ENCODE measurements at regions not wholly inside any gene's neighbourhood (a gene's known extent, or its start where the extent isn't known, plus 50 kb on each side); places are given as distances from the start of the nearest gene placed in this dataset.

GRCh38 chr4:152161676-152162330 lies 374.1 kb downstream of the FBXW7 start:
- no peak for DNase-seq (ENCODE audit: low read depth in 1 of 2, low spot score in 1 of 2)

DNA sequence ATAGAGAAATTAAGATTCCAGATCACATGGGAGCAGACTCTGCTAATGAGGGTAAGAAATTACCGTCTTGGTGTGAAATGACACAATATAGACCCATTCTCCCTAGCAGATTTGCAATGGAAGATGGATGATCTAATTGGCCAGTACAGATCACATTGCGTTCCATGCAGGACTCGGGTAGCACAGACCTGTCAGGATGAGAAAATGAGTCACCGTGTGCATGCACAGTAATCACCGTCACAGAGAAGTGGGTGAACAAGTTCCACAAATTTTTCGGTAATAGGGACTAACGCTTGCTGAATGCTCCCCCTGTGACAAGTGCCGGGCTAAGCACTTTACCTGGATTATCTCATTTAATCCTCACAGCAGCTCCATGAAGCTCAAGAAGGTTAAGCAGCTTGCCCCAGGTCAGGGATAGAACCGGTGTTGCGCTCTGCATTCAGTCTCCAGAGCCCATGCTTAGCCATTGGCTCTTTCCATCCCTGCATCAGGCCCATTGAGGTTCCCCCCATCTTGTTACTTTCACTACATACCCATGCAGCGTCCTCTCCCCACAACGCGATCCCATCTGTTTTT lies 375.6 kb downstream of the FBXW7 start:
- no peak for DNase-seq (ENCODE audit: low read depth in 1 of 2, low spot score in 1 of 2)

GRCh38 chr4:152159773-152160172 lies 376.1 kb downstream of the FBXW7 start:
- DNase-seq (ENCODE audit: low read depth in 1 of 2, low spot score in 1 of 2): no peak

DNA sequence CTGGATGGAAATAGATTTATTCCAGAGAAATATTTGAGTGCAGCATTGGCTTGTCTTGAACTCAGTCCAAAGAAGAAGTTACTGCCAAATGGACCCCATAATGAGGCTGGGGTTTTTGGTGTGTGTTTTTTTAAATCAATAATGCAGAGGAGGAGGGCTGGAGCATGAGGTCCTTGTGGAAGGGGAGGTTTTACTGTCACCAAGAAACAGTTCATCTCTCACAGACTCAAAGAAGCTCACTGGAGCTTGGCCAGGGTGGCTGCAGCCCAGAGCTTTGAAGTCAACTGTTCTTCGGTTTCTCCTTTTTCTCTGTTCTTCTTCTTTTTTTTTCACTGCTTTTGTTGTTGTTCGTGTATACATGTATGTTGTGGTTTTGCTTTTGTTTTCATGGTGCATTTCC lies 377.7 kb downstream of the FBXW7 start:
- no peak for DNase-seq (ENCODE audit: low read depth in 1 of 2, low spot score in 1 of 2)

- no peak for DNase-seq (ENCODE audit: low read depth in 1 of 2, low spot score in 1 of 2)
Observed at GRCh38 chr4:152157629-152158028, 378.3 kb downstream of the FBXW7 start.

DNA sequence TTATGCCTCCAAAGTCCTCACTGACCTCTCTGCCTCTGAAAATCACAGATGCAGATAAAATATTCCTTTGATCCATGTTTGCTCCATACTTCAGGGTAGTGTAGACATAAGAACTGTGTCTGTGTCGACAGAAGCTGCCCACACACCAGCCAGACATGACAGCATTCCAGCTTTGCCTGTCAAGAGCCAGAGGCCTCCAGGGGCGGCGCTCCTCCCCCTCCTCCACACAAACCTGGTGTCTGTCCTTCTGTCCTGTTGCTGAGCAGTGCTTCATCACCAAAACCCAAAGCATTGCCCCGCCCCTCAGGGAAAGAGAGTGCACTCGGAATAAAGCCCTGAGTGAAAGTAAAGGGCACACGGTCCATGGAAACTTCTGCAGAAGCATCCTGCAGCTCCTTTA lies 379.4 kb downstream of the FBXW7 start:
- no peak for DNase-seq (ENCODE audit: low read depth in 1 of 2, low spot score in 1 of 2)

DNA sequence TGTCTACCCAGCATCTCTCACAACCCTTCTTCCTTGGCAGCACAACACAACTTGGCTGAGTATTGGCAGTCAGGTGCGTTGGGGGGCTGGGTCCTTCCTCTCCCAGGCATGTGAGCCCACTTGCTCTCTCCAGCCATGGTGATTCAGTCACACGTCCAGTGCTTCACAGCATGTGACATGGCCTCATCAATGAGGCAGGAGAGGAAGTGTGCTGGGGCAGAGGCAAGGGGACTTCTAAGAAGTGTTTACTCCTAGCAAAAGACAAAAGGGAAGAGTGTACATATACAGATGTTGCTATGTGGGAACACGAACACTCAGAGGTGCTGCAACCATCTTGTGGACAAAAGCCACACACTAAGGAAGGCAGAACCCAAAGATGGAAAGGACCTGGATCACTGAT lies 380.8 kb downstream of the FBXW7 start:
- DNase-seq (ENCODE audit: low read depth in 1 of 2, low spot score in 1 of 2): no peak

GRCh38 chr4:152154433-152154832 lies 381.5 kb downstream of the FBXW7 start:
- DNase-seq (ENCODE audit: low read depth in 1 of 2, low spot score in 1 of 2): no peak

GRCh38 chr4:152153476-152154270 lies 382.2 kb downstream of the FBXW7 start:
- DNase-seq (ENCODE audit: low read depth in 1 of 2, low spot score in 1 of 2): no peak

GRCh38 chr4:152150214-152150613 lies 385.7 kb downstream of the FBXW7 start:
- DNase-seq (ENCODE audit: low read depth in 1 of 2, low spot score in 1 of 2): no peak

DNA sequence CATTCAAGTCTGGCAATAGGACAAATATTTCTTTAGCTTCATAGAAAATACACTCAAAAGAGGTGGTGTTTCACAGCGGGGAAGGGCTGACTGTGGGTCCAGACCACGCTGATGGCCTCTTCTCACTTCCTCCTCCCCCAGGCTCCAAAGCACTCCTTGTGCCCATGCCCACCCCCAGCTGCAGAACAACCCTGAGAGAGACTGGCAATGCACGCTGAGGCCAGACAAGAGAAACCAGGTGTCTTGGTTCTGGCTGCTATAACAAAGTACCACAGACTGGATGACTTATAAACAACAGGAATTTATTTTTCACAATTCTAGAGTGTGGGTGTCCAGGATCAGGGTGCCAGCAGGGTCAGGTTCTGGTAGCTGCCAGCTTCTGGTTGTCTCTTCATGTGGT lies 386.1 kb downstream of the FBXW7 start:
- no peak for DNase-seq (ENCODE audit: low read depth in 1 of 2, low spot score in 1 of 2)

DNA sequence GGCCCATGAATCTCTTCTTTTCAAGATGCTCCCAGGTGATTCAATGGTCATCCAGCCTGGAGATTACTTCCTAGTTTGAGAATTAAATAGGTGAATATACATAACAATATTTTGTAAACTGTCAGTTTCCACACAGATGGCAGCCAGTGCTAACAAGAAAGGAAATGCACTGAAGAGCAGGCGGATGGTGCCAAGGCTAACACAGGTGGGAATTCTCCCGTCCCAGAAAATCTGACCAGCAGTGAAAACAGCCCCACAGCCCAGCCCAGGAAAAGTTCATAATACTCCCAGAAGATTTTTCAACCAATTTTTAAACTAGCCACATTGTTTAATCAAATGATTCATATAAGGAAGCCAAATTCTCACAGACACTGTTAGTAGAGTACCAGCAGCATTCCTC lies 387.2 kb upstream of the GATB start:
- no peak for DNase-seq (ENCODE audit: low read depth in 1 of 2, low spot score in 1 of 2)

GRCh38 chr4:152146244-152146643 lies 385.4 kb upstream of the GATB start:
- no peak for DNase-seq (ENCODE audit: low read depth in 1 of 2, low spot score in 1 of 2)

GRCh38 chr4:152143806-152144205 lies 383.0 kb upstream of the GATB start:
- no peak for DNase-seq (ENCODE audit: low read depth in 1 of 2, low spot score in 1 of 2)

- no peak for DNase-seq (ENCODE audit: low read depth in 1 of 2, low spot score in 1 of 2)
Observed at GRCh38 chr4:152138451-152138850, 377.6 kb upstream of the GATB start.

DNA sequence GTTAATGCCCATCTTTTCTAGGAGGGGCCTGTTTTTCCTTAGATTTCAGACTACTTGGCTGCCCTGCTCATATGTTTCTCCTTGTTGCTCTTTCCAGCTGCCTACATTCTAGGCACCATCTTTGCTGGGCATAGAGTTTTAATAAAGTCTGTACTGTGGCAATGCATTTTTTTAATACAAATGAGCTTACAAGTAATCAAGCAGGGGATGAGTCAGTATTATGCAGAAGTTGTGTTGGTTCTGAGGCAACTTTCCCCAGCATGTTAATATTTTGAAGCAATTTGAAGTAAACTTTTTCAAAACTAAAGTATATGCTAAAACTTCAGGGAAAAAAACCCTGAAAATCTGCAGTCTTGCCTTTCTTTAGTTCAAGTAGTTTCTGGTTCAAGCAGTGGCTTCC lies 372.0 kb upstream of the GATB start:
- DNase-seq (ENCODE audit: low read depth in 1 of 2, low spot score in 1 of 2): no peak

DNA sequence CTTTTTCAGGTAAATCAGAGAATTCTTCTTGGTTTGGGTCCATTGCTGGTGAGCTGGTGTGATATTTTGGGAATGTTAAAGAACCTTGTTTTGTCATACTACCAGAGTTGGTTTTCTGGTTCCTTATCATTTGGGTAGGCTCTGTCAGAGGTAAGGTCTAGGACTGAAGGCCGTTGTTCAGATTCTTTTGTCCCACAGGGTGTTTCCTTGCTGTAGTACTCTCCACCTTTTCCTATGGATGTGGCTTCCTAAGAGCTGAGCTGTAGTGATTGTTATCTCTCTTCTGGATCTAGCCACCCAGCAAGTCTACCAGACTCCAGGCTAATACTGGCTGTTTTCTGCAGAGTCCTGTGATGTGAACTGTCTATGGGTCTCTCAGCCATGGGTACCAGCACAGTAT lies 367.5 kb upstream of the GATB start:
- DNase-seq (ENCODE audit: low read depth in 1 of 2, low spot score in 1 of 2): no peak

DNA sequence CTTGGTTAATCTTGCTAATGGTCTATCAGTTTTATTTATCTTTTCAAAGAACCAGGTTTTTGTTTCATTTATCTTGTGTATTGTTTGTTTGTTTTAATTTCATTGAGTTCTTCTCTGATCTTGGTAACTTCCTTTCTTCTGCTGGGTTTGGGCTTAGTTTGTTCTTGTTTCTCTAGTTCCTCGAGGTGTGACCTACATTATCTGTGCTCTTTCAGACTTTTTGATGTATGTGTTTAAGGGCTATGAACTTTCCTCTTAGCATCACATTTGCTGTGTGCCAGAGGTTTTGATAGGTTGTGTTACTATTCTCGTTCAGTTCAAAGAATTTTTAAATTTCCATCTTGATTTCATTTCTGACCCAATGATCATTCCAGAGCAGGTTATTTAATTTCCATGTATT lies 365.4 kb upstream of the GATB start:
- no peak for DNase-seq (ENCODE audit: low read depth in 1 of 2, low spot score in 1 of 2)

GRCh38 chr4:152118819-152119553 lies 358.2 kb upstream of the GATB start:
- no peak for DNase-seq (ENCODE audit: low read depth in 1 of 2, low spot score in 1 of 2)

DNA sequence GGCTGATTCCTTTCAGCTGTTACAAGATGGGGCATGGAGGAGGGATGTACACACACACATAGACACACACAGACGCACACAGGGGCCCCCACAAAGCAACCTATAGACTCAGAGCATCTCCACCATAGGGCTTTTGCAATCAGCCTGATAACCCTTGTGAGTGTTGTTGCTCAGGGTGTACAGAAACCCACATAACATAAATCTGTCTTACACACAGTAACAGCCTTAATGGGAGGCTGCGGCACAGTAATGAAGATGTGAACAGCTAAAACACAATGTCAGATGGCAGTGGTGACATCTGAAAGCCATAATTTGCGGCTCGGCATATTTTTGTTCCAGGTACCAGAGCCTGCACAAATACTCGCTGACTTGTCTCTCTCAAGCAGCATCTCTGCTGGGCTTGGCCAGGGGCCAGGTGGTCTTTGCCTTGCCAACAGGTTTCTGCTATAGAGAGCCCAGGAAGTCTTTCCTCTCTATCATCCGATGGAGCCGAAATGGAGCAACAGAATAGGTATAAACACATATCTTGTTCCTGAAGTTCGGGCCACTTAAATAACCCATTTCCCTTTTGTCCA lies 357.2 kb upstream of the GATB start:
- DNase-seq (ENCODE audit: low read depth in 1 of 2, low spot score in 1 of 2): no peak

DNA sequence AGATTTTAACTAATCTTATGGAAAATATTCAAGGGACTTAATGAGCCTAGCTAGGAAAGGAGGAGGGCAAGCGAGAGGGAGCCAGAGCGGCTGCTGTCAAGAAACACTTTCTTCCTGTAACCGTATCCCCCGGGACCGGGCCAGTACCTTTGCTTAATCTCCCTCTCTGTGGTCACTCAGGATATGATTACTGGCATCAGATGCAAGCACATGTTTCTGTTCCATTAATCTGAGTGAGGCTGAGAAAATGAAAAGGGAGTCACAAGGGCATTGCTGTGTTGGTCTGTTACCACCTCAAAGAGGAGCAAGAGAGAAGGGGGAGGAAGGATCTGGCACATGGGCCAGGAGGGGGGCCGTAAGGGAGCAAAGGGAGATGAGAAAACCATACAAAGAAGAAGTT lies 356.7 kb upstream of the GATB start:
- DNase-seq (ENCODE audit: low read depth in 1 of 2, low spot score in 1 of 2): no peak

DNA sequence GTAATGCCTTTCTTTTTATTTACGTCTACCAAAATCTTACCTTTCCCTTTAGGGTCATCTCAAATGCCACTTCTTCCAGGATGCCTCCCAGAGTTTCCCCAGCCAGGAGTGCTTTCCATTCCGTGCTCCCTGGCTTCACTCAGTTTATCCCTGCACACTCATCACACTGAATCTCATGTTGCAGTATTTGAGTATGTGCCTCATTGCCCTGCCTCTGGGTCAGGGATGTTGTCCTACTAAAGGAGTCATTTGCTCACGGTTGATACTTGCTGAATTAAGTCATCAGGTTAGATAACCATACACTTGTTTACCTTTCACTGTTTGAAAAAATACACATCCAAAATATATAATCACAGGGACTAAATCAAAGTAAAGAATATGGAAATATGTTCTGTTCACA lies 356.2 kb upstream of the GATB start:
- DNase-seq (ENCODE audit: low read depth in 1 of 2, low spot score in 1 of 2): no peak

All from stimulated activated CD4-positive, alpha-beta T cell treated with anti-CD3 and anti-CD28 coated beads, Interleukin-15, amount 100 ng/mL, for 1 hour (primary cell).